HFF-Myc (cell line): ENCODE measurements at regions not wholly inside any gene's neighbourhood (a gene's known extent, or its start where the extent isn't known, plus 50 kb on each side); places are given as distances from the start of the nearest gene placed in this dataset.

Experiments used
- DNase-seq: peaks from one replicate; pipeline ENCODE4 v3.0.0-alpha.2; 2011; ENCODE audit warnings: low read depth; ENCODE audit errors: extremely low read depth
- H3K4me3 ChIP-seq: replicated peaks from 2 replicates; pipeline ENCODE4 v1.5.1; 2011; ENCODE audit warnings: low read depth, mild to moderate bottlenecking, control low read depth, low read length
- CTCF ChIP-seq: IDR thresholded peaks from 2 replicates; pipeline ENCODE4 v1.5.1; 2012; ENCODE audit warnings: mild to moderate bottlenecking, low read depth, low read length, control low read depth; ENCODE audit errors: missing control alignments

DNA sequence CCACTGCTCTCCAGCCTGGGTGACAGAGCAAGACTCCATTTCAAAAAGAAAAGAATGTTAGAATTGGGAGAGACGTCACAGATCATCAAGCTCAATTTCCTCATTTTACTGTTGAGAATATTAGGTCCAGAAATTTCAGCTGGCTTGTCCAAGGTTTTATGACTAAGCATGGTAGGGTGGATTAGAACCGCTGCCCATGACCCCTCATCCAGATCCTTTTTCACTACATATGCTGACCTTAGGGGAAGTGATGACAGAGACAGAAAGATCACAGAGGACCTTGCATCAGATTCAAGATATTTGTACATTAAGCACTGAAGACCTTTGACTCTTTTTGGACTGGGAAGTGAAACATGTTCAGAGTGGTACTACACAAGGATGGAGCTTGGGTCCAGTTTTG lies 134.5 kb downstream of the ADAMTS15 start:
- H3K4me3 ChIP-seq: no peak overlapping the region
- TF ChIP-seq CTCF: no peak
- no peak for DNase-seq

DNA sequence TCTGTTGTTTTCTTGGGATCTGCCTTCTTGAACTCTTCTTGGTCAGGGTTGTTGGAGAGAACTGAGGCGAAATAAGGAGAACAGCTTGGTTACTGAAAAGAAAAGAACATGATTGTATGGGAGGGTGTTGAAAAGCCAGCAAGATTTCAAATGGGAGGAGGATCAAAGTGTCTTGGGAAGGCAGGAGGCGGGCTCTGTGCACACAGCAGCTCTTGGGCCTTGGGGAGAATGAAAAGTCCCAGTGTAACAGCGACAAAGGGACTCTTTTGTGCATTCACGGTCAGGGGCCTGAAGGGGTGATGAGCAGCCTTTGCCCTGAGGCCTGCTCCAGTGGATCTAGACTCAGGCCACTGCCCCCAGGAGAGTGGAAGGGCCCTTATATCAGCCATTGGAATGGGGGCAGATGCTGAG lies 135.4 kb downstream of the ADAMTS15 start:
- H3K4me3 ChIP-seq: no peak overlapping the region
- no peak for TF ChIP-seq CTCF
- DNase-seq: no peak

DNA sequence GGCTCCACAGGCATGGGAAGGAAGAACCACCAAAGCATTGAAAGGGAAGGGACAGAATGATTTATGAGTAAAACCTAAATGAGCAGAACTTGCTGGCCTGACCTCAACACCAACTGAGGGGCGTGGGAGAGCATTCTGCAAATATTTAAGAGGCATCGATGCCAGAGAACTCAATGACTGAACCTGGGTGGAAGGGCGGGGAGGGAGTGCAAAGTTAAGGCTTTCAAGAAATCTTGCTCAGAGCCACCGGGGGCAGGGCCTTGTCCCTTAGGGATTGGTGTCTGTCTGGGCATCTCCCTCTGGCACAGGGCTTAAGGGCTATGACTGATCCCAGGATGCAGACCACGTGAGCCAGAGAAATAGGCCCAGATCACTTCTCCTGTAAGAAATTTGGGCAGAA lies 137.1 kb downstream of the ADAMTS15 start:
- no peak for DNase-seq
- TF ChIP-seq CTCF: no peak
- H3K4me3 ChIP-seq: no peak overlapping the region

GRCh38 chr11:130587658-130588057 lies 139.2 kb downstream of the ADAMTS15 start:
- no peak for DNase-seq
- TF ChIP-seq CTCF: no peak
- no peak overlapping the region for H3K4me3 ChIP-seq

GRCh38 chr11:130588471-130588870 lies 140.0 kb downstream of the ADAMTS15 start:
- DNase-seq: no peak
- no peak for TF ChIP-seq CTCF
- no peak overlapping the region for H3K4me3 ChIP-seq

DNA sequence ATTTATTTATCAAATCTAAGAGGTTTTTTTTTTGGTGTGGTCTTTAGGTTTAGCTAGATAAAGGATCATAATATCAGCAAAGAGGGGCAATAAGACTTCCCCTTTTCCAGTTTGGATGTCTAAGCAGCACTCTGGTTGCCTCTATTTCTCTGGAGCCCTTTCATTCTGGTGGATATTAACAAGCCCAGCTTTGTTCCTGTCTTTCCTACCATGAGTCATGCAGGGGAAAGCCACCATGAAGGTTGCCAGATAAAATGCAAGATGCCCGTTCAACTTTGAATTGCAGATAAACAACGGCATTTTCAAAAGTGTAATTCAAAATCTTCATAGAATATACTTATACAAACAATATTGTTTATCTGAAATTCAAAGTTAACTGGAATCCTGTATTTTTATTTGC lies 143.6 kb downstream of the ADAMTS15 start:
- no peak overlapping the region for H3K4me3 ChIP-seq
- DNase-seq: no peak
- TF ChIP-seq CTCF: no peak

DNA sequence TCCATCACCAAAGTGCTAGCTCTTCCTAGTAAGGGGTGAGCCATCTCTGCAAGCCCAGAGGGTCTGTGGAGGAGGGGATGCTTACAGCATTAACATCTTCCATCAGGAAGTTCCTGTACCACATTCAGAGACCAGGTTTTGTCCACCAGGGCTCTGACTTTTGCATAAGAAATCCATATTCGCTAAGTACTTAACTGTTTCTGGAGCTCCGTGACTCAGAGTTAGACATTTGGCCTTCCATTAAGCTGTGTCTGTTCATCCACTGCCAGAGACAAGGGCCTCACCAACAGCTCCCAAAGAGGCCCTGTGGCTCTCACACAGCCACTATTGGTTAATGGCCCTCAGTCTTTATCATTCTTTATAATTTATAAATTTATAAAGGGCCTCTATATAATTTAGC lies 144.6 kb downstream of the ADAMTS15 start:
- TF ChIP-seq CTCF: no peak
- H3K4me3 ChIP-seq: no peak overlapping the region
- DNase-seq: no peak
